Colonic mucosa (tissue), 4 donors: ENCODE measurements at regions not wholly inside any gene's neighbourhood (a gene's known extent, or its start where the extent isn't known, plus 50 kb on each side); places are given as distances from the start of the nearest gene placed in this dataset.

Source experiments
- DNase-seq: peaks from one replicate; pipeline ENCODE4 v3.0.0-alpha.2; 2020
- H3K27ac ChIP-seq: fragments of 200-600 bp; one replicate; pipeline ENCODE4 v1.8.0; 2021
- H3K27me3 ChIP-seq: fragments of 200-600 bp; one replicate; pipeline ENCODE4 v1.8.0; 2021
- H3K36me3 ChIP-seq: fragments of 200-600 bp; one replicate; pipeline ENCODE4 v1.8.0; 2021
- H3K4me1 ChIP-seq: fragments of 200-600 bp; one replicate; pipeline ENCODE4 v1.8.0; 2021; ENCODE audit warnings: mild to moderate bottlenecking
- H3K4me3 ChIP-seq: fragments of 200-600 bp; one replicate; pipeline ENCODE4 v1.8.0; 2021
- H3K9ac ChIP-seq, 2 donors: one replicate each; pipeline ENCODE4 v1.7.0; 2013; ENCODE audit warnings: control low read depth in 2 of 2, low read depth in 2 of 2, low read length in 2 of 2
- H3K9me3 ChIP-seq: fragments of 200-600 bp; one replicate; pipeline ENCODE4 v1.8.0; 2021
- CTCF ChIP-seq: fragments of 200-600 bp; IDR thresholded peaks from one replicate; pipeline ENCODE4 v1.8.0; 2022; ENCODE audit warnings: antibody characterized with exemption, mild to moderate bottlenecking
- intact Hi-C: fragments of 100-400 bp; cut with DNase I; formaldehyde crosslinking; loops from one replicate; pipeline ENCODE4 v1.14.1; 2022
- donor health status: healthy.
- donor health status: DM: no; HTN: no; CAD: no.
- donor health status: DM: no; HTN: no; CAD: no.

GRCh38 chr9:75700252-75700640, 190.2 kb upstream of the PCSK5 start:
- Histone ChIP-seq H3K4me3 (no peak overlapping the region), H3K4me1 (no peaks in the 10 kb centered on the region), H3K27ac (no peak overlapping the region), H3K9me3 (no peaks in the 10 kb centered on the region), H3K9ac (no peak overlapping the region), H3K36me3 (no peaks in the 10 kb centered on the region), H3K27me3 (no peaks in the 10 kb centered on the region)
- no peak for TF ChIP-seq CTCF
- intact Hi-C loops, result no loop called here
- DNase-seq, result no peak

- no peak for TF ChIP-seq CTCF
- Histone ChIP-seq H3K4me3 (no peak overlapping the region), H3K36me3 (no peaks in the 10 kb centered on the region), H3K4me1 (no peaks in the 10 kb centered on the region), H3K27me3 (no peaks in the 10 kb centered on the region), H3K27ac (no peak overlapping the region), H3K9ac (no peak overlapping the region), H3K9me3 (no peaks in the 10 kb centered on the region)
- intact Hi-C loops, result no loop called here
- DNase-seq, result no peak
Observed at GRCh38 chr9:75707191-75707590, 183.3 kb upstream of the PCSK5 start.

- H3K27ac ChIP-seq, result no peak overlapping the region
- DNase-seq, result no peak
- no peak for TF ChIP-seq CTCF
- no peaks in the 10 kb centered on the region for H3K9me3 ChIP-seq
- no peaks in the 10 kb centered on the region for H3K36me3 ChIP-seq
- H3K4me1 ChIP-seq, result no peaks in the 10 kb centered on the region
- H3K27me3 ChIP-seq, result no peaks in the 10 kb centered on the region
- H3K4me3 ChIP-seq, result no peak overlapping the region
- intact Hi-C loops, result no loop called here
- H3K9ac ChIP-seq, result no peak overlapping the region
Observed at GRCh38 chr9:75709698-75710097, 180.8 kb upstream of the PCSK5 start.

- Histone ChIP-seq H3K9me3 (no peaks in the 10 kb centered on the region), H3K4me3 (no peak overlapping the region), H3K36me3 (no peaks in the 10 kb centered on the region), H3K9ac (no peak overlapping the region), H3K4me1 (no peaks in the 10 kb centered on the region), H3K27me3 (no peaks in the 10 kb centered on the region), H3K27ac (no peak overlapping the region)
- no peak for DNase-seq
- intact Hi-C loops, result no loop called here
- no peak for TF ChIP-seq CTCF
Observed at GRCh38 chr9:75712700-75713099, 177.8 kb upstream of the PCSK5 start.

GRCh38 chr9:75713335-75713734, 177.1 kb upstream of the PCSK5 start:
- no peak for DNase-seq
- H3K36me3 ChIP-seq, result no peaks in the 10 kb centered on the region
- no peak overlapping the region for H3K27ac ChIP-seq
- no peak for TF ChIP-seq CTCF
- H3K27me3 ChIP-seq, result no peaks in the 10 kb centered on the region
- no peak overlapping the region for H3K9ac ChIP-seq
- no peaks in the 10 kb centered on the region for H3K9me3 ChIP-seq
- H3K4me3 ChIP-seq, result no peak overlapping the region
- intact Hi-C loops, result no loop called here
- no peaks in the 10 kb centered on the region for H3K4me1 ChIP-seq

- no peak overlapping the region for H3K4me3 ChIP-seq
- intact Hi-C loops, result no loop called here
- H3K9ac ChIP-seq, result no peak overlapping the region
- no peaks in the 10 kb centered on the region for H3K27me3 ChIP-seq
- H3K27ac ChIP-seq, result no peak overlapping the region
- H3K36me3 ChIP-seq, result no peaks in the 10 kb centered on the region
- no peaks in the 10 kb centered on the region for H3K9me3 ChIP-seq
- DNase-seq, result no peak
- no peak for TF ChIP-seq CTCF
- H3K4me1 ChIP-seq, result no peaks in the 10 kb centered on the region
Observed at GRCh38 chr9:75715360-75715759, 175.1 kb upstream of the PCSK5 start.
